AG04449 (cell line): ENCODE measurements at regions not wholly inside any gene's neighbourhood (a gene's known extent, or its start where the extent isn't known, plus 50 kb on each side); places are given as distances from the start of the nearest gene placed in this dataset.

ENCODE experiments used
- CTCF ChIA-PET: fragments of 350-600 bp; formaldehyde crosslinking; extraction: SDS; loops from one replicate; lab custom pipeline; 2021; ENCODE audit warnings: antibody characterized with exemption; lab: Yijun Ruan, JAX
- POLR2A ChIA-PET: fragments of 400-600, 350-600 bp; formaldehyde crosslinking; extraction: SDS; loops from one replicate; lab custom pipeline; 2020; ENCODE audit warnings: antibody characterized with exemption, inconsistent platforms; lab: Yijun Ruan, JAX
- DNase-seq: peaks from one replicate; pipeline ENCODE4 v3.0.0-alpha.2; 2010; ENCODE audit warnings: low read depth, low spot score
- H3K4me3 ChIP-seq: 2 replicates; pipeline ENCODE4 v1.5.1; 2011; ENCODE audit warnings: low read depth, mild to moderate bottlenecking, control low read depth, low read length
- TF ChIP-seq, protein P1 (sequence below): IDR thresholded peaks from one replicate; pipeline ENCODE4 v1.5.1; 2011; ENCODE audit warnings: mild to moderate bottlenecking, moderate library complexity, low read length, control low read depth, inconsistent platforms; ENCODE audit not compliant: insufficient read depth; ENCODE audit errors: missing control alignments

DNA sequence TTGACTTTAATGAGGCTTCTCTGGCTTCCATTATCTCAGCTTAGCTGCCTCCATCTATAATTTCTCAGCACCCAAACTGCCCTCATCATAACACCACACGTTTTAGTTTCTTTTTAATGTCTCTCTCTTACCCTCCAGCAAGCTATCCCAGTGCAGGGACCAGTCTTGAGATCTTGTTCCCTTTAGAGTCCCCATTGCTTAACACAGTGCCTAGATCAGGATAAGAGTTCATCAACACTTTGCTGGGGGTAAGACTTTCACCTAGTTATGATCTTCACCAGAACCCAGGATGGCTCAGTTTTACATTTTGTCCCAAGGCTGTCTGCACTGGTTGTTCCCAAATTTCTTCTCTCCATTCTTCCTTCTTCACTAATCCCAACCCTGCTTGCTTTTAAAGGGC, 126.1 kb downstream of the OR2B2 start:
- TF ChIP-seq, protein P1, sequence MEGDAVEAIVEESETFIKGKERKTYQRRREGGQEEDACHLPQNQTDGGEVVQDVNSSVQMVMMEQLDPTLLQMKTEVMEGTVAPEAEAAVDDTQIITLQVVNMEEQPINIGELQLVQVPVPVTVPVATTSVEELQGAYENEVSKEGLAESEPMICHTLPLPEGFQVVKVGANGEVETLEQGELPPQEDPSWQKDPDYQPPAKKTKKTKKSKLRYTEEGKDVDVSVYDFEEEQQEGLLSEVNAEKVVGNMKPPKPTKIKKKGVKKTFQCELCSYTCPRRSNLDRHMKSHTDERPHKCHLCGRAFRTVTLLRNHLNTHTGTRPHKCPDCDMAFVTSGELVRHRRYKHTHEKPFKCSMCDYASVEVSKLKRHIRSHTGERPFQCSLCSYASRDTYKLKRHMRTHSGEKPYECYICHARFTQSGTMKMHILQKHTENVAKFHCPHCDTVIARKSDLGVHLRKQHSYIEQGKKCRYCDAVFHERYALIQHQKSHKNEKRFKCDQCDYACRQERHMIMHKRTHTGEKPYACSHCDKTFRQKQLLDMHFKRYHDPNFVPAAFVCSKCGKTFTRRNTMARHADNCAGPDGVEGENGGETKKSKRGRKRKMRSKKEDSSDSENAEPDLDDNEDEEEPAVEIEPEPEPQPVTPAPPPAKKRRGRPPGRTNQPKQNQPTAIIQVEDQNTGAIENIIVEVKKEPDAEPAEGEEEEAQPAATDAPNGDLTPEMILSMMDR, result no peak
- H3K4me3 ChIP-seq, result no peak overlapping the region
- no peak for DNase-seq
- CTCF ChIA-PET, result interaction anchor here (6.0 kb wide), 1 partner anchor 10 kb away, joined by 26 read pairs; no protein-coding TSS in a partner anchor
- POLR2A ChIA-PET, result no interaction called here

DNA sequence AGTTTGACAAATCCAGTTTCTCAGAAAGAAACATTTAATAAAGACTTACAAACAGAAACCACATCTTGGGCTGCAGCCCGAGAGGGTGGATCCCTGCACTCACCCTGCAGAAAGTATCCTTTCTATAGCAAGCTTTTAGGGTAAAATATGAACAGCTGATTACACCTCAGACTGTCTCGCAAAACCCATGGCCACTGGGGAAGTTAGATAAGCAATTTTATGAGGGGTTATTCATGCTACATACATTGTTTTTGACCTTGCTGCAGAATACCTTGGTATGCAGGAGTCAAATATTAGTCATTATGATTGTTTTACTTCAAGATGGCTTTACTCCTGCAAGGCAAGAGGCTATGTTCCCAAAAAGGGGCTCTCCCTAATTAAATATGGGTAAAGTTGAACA, 126.9 kb downstream of the OR2B2 start:
- CTCF ChIA-PET, result interaction anchor here (6.0 kb wide), 1 partner anchor 11 kb away, joined by 26 read pairs; no protein-coding TSS in a partner anchor
- no peak for DNase-seq
- POLR2A ChIA-PET, result interaction anchor here (0.5 kb wide), 1 partner anchor 564 kb away, joined by 3 read pairs; the partner anchor contains the start of gene ZKSCAN3
- TF ChIP-seq, protein P1, result no peak
- H3K4me3 ChIP-seq, result no peak overlapping the region

DNA sequence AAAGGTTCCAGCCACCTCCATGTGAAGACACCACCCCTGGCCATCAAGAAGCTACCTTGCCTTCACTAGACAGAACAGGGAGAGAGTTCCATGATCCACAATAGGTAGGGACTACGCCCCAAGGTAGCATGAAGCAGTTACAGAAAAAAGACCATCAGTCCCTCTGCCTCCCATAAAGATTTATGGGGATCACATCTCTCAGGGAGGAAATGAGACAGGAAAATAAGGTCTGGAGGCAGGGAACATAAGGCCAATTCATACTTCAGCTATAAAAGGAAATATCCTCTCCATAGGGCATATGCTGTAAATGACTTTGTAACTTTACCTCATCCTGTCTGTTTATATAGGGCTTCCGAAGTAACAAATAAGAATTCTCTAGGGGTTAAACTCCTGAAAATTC, 129.4 kb downstream of the OR2B2 start:
- no peak overlapping the region for H3K4me3 ChIP-seq
- TF ChIP-seq, protein P1, result no peak
- POLR2A ChIA-PET, result no interaction called here
- CTCF ChIA-PET, result interaction anchor here (1.0 to 3.4 kb wide), 2 partner anchors 11 to 622 kb away, joined by 3 to 42 read pairs; no protein-coding TSS in a partner anchor
- no peak for DNase-seq

DNA sequence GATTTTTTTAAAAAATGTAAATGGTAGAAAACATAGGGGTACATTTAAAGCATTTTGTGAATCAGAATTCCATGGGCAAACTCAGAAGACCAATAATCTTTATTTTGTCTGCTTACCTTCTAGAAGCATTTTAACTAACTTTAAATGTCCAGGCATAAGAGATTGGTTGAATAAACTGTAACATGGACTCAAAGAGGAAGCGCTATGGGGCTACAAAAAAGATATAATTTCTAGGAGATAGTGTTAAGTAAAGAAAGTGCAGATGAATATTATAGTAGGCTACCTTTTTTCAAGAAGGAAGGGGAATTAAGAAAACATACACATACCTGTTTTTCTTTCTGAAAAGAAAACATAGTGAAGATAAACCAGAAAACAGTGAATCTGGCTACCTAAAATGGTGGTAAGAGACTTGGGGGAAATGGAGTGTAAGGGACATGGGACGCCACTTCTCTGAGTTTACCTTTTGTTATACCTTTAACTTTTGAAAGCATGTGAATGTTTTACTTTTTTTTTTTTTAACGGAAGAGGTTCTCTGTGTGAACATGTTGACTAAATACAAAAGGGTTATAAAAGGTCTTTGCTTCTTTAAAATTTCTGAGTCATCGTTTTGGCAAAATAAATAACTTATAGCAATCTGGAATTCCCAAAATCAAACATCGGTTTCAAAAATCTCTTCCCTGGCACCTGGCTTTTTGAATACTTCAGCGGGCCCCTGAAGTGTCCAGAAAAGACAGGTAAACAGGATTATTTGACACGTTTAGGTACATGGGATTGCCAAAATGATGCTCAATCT, 133.4 kb downstream of the OR2B2 start:
- TF ChIP-seq, protein P1, result no peak
- H3K4me3 ChIP-seq, result no peak overlapping the region
- DNase-seq, result no peak
- POLR2A ChIA-PET, result no interaction called here
- CTCF ChIA-PET, result interaction anchor here (0.9 to 1.1 kb wide), 3 partner anchors 16 to 26 kb away, joined by 3 read pairs; no protein-coding TSS in a partner anchor

DNA sequence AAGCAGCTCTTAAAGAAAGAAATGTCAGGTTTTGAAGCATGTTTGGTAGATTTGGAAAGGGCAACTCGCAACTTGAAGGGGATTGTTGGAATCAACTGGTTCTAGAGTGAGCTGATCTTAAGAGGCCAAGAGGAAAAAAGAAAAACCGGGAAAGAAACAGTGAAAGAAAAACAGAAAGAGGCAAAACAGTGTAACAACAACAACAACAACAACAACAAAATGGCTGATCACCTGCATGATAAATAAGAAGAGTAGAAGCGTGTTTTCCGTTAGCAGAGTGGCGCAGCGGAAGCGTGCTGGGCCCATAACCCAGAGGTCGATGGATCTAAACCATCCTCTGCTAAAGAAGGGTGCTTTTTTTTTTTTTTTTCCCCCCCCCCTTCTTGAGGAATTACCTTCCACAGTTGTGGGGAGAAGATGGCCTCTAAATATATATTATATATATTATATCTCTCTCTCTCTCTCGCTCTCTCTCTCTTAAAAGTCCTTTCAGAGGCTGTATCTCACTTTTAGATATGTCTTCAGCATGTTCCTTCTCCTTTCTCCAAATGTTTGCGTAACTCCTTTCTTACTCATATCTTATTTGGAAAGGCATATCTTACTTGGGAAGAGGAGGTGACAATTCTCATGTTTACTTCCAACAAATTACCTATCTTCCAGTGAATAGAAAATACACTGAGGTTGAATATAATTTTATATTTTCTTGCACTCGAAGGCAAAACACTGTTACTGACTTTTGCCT, 134.4 kb downstream of the OR2B2 start:
- POLR2A ChIA-PET, result no interaction called here
- CTCF ChIA-PET, result interaction anchor here (0.9 kb wide), 1 partner anchor 118 kb away, joined by 3 read pairs; no protein-coding TSS in a partner anchor

More for the DNA sequence above, 134.4 kb downstream of the OR2B2 start:
- DNase-seq, result no peak
- H3K4me3 ChIP-seq, result no peak overlapping the region
- TF ChIP-seq, protein P1, result no peak
